Neural progenitor cell (in vitro differentiated cells): ENCODE measurements at regions not wholly inside any gene's neighbourhood (a gene's known extent, or its start where the extent isn't known, plus 50 kb on each side); places are given as distances from the start of the nearest gene placed in this dataset.

Experiments used
- DNase-seq: peaks from one replicate; pipeline ENCODE4 v3.0.0-alpha.2; 2016; ENCODE audit warnings: low spot score
- H2AFZ ChIP-seq: fragments of 200-600 bp; sonication (generic); replicated peaks from 2 replicates; pipeline ENCODE4 v1.6.1; 2016; ENCODE audit warnings: antibody characterized with exemption
- H3F3A ChIP-seq: fragments of 200-600 bp; sonication (generic); 2 replicates; pipeline ENCODE4 v1.6.1; 2016; ENCODE audit warnings: antibody characterized with exemption, low read depth
- H3K27ac ChIP-seq: fragments of 200-600 bp; sonication (generic); 2 replicates; pipeline ENCODE4 v1.5.1; 2016; ENCODE audit warnings: mild to moderate bottlenecking
- H3K27me3 ChIP-seq: fragments of 200-600 bp; sonication (generic); 2 replicates; pipeline ENCODE4 v1.6.1; 2016; ENCODE audit warnings: mild to moderate bottlenecking, moderate library complexity
- H3K36me3 ChIP-seq: fragments of 200-600 bp; sonication (generic); 2 replicates; pipeline ENCODE4 v1.5.1; 2016
- H3K4me1 ChIP-seq: fragments of 200-600 bp; sonication (generic); 2 replicates; pipeline ENCODE4 v1.6.1; 2016; ENCODE audit warnings: mixed run types
- H3K4me2 ChIP-seq: fragments of 200-600 bp; sonication (generic); 2 replicates; pipeline ENCODE4 v1.6.1; 2016
- H3K4me3 ChIP-seq: fragments of 200-600 bp; sonication (generic); 2 replicates; pipeline ENCODE4 v1.5.1; 2016
- H3K79me2 ChIP-seq: fragments of 200-600 bp; sonication (generic); 2 replicates; pipeline ENCODE4 v1.6.1; 2016; ENCODE audit warnings: low read depth
- H3K9ac ChIP-seq: fragments of 200-600 bp; sonication (generic); 2 replicates; pipeline ENCODE4 v1.6.1; 2016
- H3K9me3 ChIP-seq: fragments of 200-600 bp; sonication (generic); 2 replicates; pipeline ENCODE4 v1.5.1; 2016; ENCODE audit warnings: low read depth
- H4K20me1 ChIP-seq: fragments of 200-600 bp; sonication (generic); 2 replicates; pipeline ENCODE4 v1.6.1; 2016; ENCODE audit warnings: low read depth
- H3K27ac Mint-ChIP-seq: 3 replicates; pipeline ENCODE4 v1.8.0; 2021; ENCODE audit warnings: mixed read lengths
- H3K27me3 Mint-ChIP-seq: 2 replicates; pipeline ENCODE4 v1.8.0; 2022; ENCODE audit warnings: low read depth, mild to moderate bottlenecking, inconsistent platforms, moderate library complexity, mixed read lengths; ENCODE audit not compliant: insufficient read depth
- H3K36me3 Mint-ChIP-seq: 3 replicates; pipeline ENCODE4 v1.8.0; 2021; ENCODE audit warnings: mixed read lengths
- H3K4me1 Mint-ChIP-seq: 3 replicates; pipeline ENCODE4 v1.8.0; 2021; ENCODE audit warnings: mixed read lengths
- H3K4me3 Mint-ChIP-seq: 3 replicates; pipeline ENCODE4 v1.8.0; 2021; ENCODE audit warnings: mild to moderate bottlenecking, moderate library complexity, mixed read lengths
- H3K9me3 Mint-ChIP-seq: 3 replicates; pipeline ENCODE4 v1.8.0; 2020; ENCODE audit warnings: mixed read lengths
- CTCF ChIP-seq: fragments of 200-600 bp; sonication (generic); IDR thresholded peaks from 2 replicates; pipeline ENCODE4 v1.5.1; 2017; ENCODE audit warnings: antibody characterized with exemption, mild to moderate bottlenecking
- EZH2 ChIP-seq: fragments of 200-600 bp; sonication (generic); IDR thresholded peaks from 2 replicates; pipeline ENCODE4 v1.6.1; 2017; ENCODE audit warnings: antibody characterized with exemption, mild to moderate bottlenecking, moderate library complexity
- EZH2phosphoT487 ChIP-seq: fragments of 200-600 bp; sonication (generic); IDR thresholded peaks from 2 replicates; pipeline ENCODE4 v1.6.1; 2017; ENCODE audit warnings: antibody characterized with exemption

- TF ChIP-seq EZH2phosphoT487 (no peak), CTCF (no peak), EZH2 (no peak)
- Mint-ChIP-seq H3K4me3 (no peak overlapping the region), H3K4me1 (no peaks in the 10 kb centered on the region), H3K27me3 (no peaks in the 10 kb centered on the region), H3K9me3 (peaks cover 4% of the 10 kb centered on the region), H3K27ac (no peak overlapping the region), H3K36me3 (no peaks in the 10 kb centered on the region)
- no peak overlapping the region for H3K9ac ChIP-seq
- DNase-seq: peak; percentile 8
- H3K4me2 ChIP-seq: no peak overlapping the region
- no peaks in the 10 kb centered on the region for H3K27me3 ChIP-seq
- H3K4me3 ChIP-seq: no peak overlapping the region
- peaks cover 12% of the 10 kb centered on the region for H3K9me3 ChIP-seq
- no peaks in the 10 kb centered on the region for H3K36me3 ChIP-seq
- no peaks in the 10 kb centered on the region for H4K20me1 ChIP-seq
- H3F3A ChIP-seq: no peaks in the 10 kb centered on the region
- no peaks in the 10 kb centered on the region for H3K79me2 ChIP-seq
- no peak overlapping the region for H3K27ac ChIP-seq
- H3K4me1 ChIP-seq: no peaks in the 10 kb centered on the region
- no peak overlapping the region for H2AFZ ChIP-seq
These were observed 390.1 kb downstream of the PRDM2 start for GRCh38 chr1:14090062-14090461.

- Mint-ChIP-seq H3K27ac (no peak overlapping the region), H3K4me3 (no peak overlapping the region), H3K36me3 (no peaks in the 10 kb centered on the region), H3K4me1 (no peaks in the 10 kb centered on the region), H3K9me3 (peaks cover 4% of the 10 kb centered on the region), H3K27me3 (no peaks in the 10 kb centered on the region)
- Histone ChIP-seq H3K36me3 (no peaks in the 10 kb centered on the region), H3K27ac (no peak overlapping the region), H3K4me3 (no peak overlapping the region), H3K79me2 (no peaks in the 10 kb centered on the region), H3K9ac (no peak overlapping the region), H3K9me3 (peaks cover 12% of the 10 kb centered on the region), H3K27me3 (no peaks in the 10 kb centered on the region), H3K4me1 (no peaks in the 10 kb centered on the region), H3F3A (no peaks in the 10 kb centered on the region), H2AFZ (no peak overlapping the region), H3K4me2 (no peak overlapping the region), H4K20me1 (no peaks in the 10 kb centered on the region)
- no peak for DNase-seq
- TF ChIP-seq EZH2phosphoT487: no peak
- no peak for TF ChIP-seq EZH2
- no peak for TF ChIP-seq CTCF
These were observed 390.5 kb downstream of the PRDM2 start for GRCh38 chr1:14090531-14090930.

GRCh38 chr1:14094611-14095400 lies 394.8 kb downstream of the PRDM2 start:
- Histone ChIP-seq H3K4me1 (no peaks in the 10 kb centered on the region), H3K9me3 (peaks cover 5% of the 10 kb centered on the region), H3K4me2 (no peak overlapping the region), H4K20me1 (no peaks in the 10 kb centered on the region), H2AFZ (no peak overlapping the region), H3K36me3 (no peaks in the 10 kb centered on the region), H3K9ac (no peak overlapping the region), H3K27me3 (no peaks in the 10 kb centered on the region), H3K4me3 (no peak overlapping the region), H3K79me2 (no peaks in the 10 kb centered on the region), H3F3A (no peaks in the 10 kb centered on the region), H3K27ac (no peak overlapping the region)
- Mint-ChIP-seq H3K27ac (no peak overlapping the region), H3K9me3 (peaks cover 4% of the 10 kb centered on the region), H3K4me1 (peaks cover 4% of the 10 kb centered on the region), H3K27me3 (peaks cover 4% of the 10 kb centered on the region), H3K36me3 (no peaks in the 10 kb centered on the region), H3K4me3 (no peak overlapping the region)
- peak; percentile 64 for DNase-seq
- TF ChIP-seq EZH2 (no peak), EZH2phosphoT487 (no peak), CTCF (peak; percentile 66)
